ENCODE measurements at regions not wholly inside any gene's neighbourhood (a gene's known extent, or its start where the extent isn't known, plus 50 kb on each side); places are given as distances from the start of the nearest gene placed in this dataset.

DNA sequence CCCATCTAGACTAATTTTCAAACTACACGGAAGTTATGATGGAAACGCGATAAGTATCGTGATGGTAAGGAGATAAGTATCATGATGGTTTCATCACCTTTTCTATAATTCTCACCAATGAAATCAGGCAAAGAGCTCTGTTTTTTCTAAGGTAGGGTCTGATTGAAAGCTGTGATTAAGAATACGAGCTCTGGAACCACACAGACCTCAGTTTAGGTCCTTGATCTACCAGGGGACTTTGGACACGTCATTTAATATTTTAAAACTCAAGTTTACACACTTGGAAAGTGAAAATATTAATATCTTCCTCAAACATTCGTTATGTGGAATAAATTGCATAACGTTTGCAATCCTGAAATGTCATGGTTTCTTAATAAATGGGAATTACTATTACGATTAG lies 538.2 kb upstream of the CELF2 start:
- TF ChIP-seq CTCF (IDR thresholded peaks at IDR 0.05; ENCODE audit: borderline replicate concordance, insufficient read depth, low read depth, low read length): no peak
- no peak overlapping the region for H3K4me3 ChIP-seq (ENCODE audit: low read depth, low read length)

GRCh38 chr10:10482613-10483012 lies 535.1 kb upstream of the CELF2 start:
- no peak overlapping the region for H3K4me3 ChIP-seq (ENCODE audit: low read depth, low read length)
- TF ChIP-seq CTCF (IDR thresholded peaks at IDR 0.05; ENCODE audit: borderline replicate concordance, insufficient read depth, low read depth, low read length): no peak

GRCh38 chr10:10489076-10489475 lies 528.6 kb upstream of the CELF2 start:
- H3K4me3 ChIP-seq (ENCODE audit: low read depth, low read length): no peak overlapping the region
- TF ChIP-seq CTCF (IDR thresholded peaks at IDR 0.05; ENCODE audit: borderline replicate concordance, insufficient read depth, low read depth, low read length): no peak

GRCh38 chr10:10489805-10490571 lies 527.7 kb upstream of the CELF2 start:
- no peak overlapping the region for H3K4me3 ChIP-seq (ENCODE audit: low read depth, low read length)
- TF ChIP-seq CTCF (IDR thresholded peaks at IDR 0.05; ENCODE audit: borderline replicate concordance, insufficient read depth, low read depth, low read length): no peak

- no peak overlapping the region for H3K4me3 ChIP-seq (ENCODE audit: low read depth, low read length)
- TF ChIP-seq CTCF (IDR thresholded peaks at IDR 0.05; ENCODE audit: borderline replicate concordance, insufficient read depth, low read depth, low read length): no peak
Measured at GRCh38 chr10:10490581-10490980, 527.1 kb upstream of the CELF2 start.

DNA sequence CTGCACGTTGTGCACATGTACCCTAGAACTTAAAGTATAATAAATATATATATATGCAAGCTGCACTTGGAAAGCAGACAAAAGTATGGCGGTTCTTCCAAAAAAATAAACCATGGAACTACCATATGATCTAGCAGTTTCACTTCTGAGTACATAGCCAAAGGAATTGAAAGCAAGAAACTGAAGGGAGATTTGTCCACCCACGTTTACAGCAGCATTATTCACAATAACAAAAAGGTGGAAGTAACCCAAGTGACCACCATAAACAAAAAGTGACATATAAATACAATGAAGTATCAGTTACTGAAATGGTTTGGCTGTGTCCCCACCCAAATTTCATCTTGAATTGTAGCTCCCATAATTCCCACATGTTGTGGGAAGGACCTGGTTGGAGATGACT lies 525.3 kb upstream of the CELF2 start:
- no peak for TF ChIP-seq CTCF (IDR thresholded peaks at IDR 0.05; ENCODE audit: borderline replicate concordance, insufficient read depth, low read depth, low read length)
- no peak overlapping the region for H3K4me3 ChIP-seq (ENCODE audit: low read depth, low read length)

GRCh38 chr10:10493833-10494232 lies 523.8 kb upstream of the CELF2 start:
- no peak overlapping the region for H3K4me3 ChIP-seq (ENCODE audit: low read depth, low read length)
- no peak for TF ChIP-seq CTCF (IDR thresholded peaks at IDR 0.05; ENCODE audit: borderline replicate concordance, insufficient read depth, low read depth, low read length)

Measured in GM12875 (cell line).